K562 (cell line): ENCODE measurements at regions not wholly inside any gene's neighbourhood (a gene's known extent, or its start where the extent isn't known, plus 50 kb on each side); places are given as distances from the start of the nearest gene placed in this dataset.

Experiments used
- ARID1B ChIP-seq: fragments of 450-650 bp; IDR thresholded peaks from 2 replicates; pipeline ENCODE4 v1.6.1; 2016; ENCODE audit warnings: antibody characterized with exemption, mild to moderate bottlenecking, inconsistent platforms
- GABPA ChIP-seq: fragments of 200-800 bp; sonication (Bioruptor generic); conservative IDR thresholded peaks from 2 replicates; pipeline ENCODE4 v1.6.1; 2016; ENCODE audit warnings: low read depth, missing genetic modification characterization, missing compliant biosample characterization
- NR2C2 ChIP-seq, 2 experiments: fragments of 200-800 bp in 1 of 2; sonication (Bioruptor generic) in 1 of 2; sonication (generic) in 1 of 2; formaldehyde crosslinking in 1 of 2; IDR thresholded peaks; 2 replicates each; pipeline versions ENCODE4 v1.6.1 to v1.8.0; 2016 to 2022; ENCODE audit warnings: mild to moderate bottlenecking in 1 of 2, missing compliant biosample characterization in 1 of 2, missing genetic modification characterization in 1 of 2, missing genetic modification reagents in 1 of 2
- RBM25 ChIP-seq: fragments of 200-400 bp; formaldehyde crosslinking; IDR thresholded peaks from 2 replicates; pipeline ENCODE4 v1.6.1; 2018; ENCODE audit warnings: low read length, low read depth, moderate library complexity; ENCODE audit not compliant: severe bottlenecking
- SMARCA4 ChIP-seq: fragments of 450-650 bp; IDR thresholded peaks from 2 replicates; pipeline ENCODE4 v1.6.1; 2016
- SPI1 ChIP-seq: IDR thresholded peaks from 2 replicates; pipeline ENCODE4 v1.6.1; 2011; ENCODE audit warnings: low read depth, low read length, control low read depth, borderline replicate concordance
- TF ChIP-seq, protein P1 (sequence below): sonication (generic); formaldehyde crosslinking; IDR thresholded peaks from 2 replicates; pipeline ENCODE4 v1.4.0; 2020; ENCODE audit warnings: mild to moderate bottlenecking, missing genetic modification reagents
- TF ChIP-seq, protein P2 (sequence below): fragments of 200-400 bp; formaldehyde crosslinking; IDR thresholded peaks from 2 replicates; pipeline ENCODE4 v1.6.1; 2017; ENCODE audit warnings: mild to moderate bottlenecking, low read depth, low read length, moderate library complexity
- TF ChIP-seq, protein P3 (sequence below), 2 experiments: fragments of 450-650 bp in 1 of 2; sonication (generic) in 1 of 2; formaldehyde crosslinking in 1 of 2; IDR thresholded peaks; 2 replicates each; pipeline versions ENCODE4 v1.7.1 to v1.9.0; 2016 to 2022; ENCODE audit warnings: inconsistent platforms in 1 of 2, mild to moderate bottlenecking in 1 of 2, missing genetic modification reagents in 1 of 2
- TF ChIP-seq, protein P4 (sequence below), 2 experiments: fragments of 250-450 bp in 1 of 2; fragments of 450-650 bp in 1 of 2; sonication (Bioruptor Pico) in 1 of 2; IDR thresholded peaks; 2 replicates each; pipeline versions ENCODE4 v1.6.1 to v1.8.0; 2016 to 2021; ENCODE audit warnings: mild to moderate bottlenecking in 2 of 2, moderate library complexity in 2 of 2, missing compliant biosample characterization in 1 of 2, missing genetic modification characterization in 1 of 2

DNA sequence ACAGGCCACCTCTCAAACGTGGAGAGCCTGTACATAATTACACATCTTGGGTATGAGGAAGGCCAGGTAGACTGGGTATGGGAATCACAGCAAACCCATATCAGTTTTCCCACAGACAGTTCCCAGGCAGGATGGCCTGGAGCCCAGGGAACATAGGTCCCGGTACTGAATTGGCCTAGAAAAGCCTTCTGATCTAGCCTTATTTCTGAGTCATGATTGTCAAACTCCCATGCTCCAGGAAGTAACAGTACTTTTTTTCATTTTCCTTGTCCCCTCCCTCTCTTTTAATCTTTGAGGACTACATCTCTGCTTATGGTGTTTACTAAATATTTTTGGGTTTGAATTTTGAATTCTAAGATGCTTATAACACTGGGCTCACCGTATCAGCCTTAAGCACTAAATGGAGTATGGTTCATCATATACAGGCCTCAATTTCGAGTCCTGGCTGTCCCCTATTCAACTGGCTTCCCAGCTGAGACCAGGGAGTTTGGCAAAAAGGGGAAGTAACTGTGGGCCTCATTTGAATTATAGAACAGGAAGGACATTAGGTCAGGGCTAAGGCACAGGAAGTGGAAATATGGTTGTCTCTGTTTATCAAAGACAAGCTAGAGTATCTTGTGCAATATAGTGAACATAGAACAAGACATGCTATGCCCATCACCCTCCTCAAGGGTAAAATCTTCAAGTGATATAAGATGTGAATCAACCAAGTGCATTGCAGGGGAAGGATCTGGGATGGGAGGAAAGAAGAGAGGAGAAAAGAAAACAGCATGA is 494.6 kb downstream of the NTRK3 start (continued):
- peak; percentile 52; the same call in 1 of the 2 replicates for TF ChIP-seq SPI1
- TF ChIP-seq, protein P1, sequence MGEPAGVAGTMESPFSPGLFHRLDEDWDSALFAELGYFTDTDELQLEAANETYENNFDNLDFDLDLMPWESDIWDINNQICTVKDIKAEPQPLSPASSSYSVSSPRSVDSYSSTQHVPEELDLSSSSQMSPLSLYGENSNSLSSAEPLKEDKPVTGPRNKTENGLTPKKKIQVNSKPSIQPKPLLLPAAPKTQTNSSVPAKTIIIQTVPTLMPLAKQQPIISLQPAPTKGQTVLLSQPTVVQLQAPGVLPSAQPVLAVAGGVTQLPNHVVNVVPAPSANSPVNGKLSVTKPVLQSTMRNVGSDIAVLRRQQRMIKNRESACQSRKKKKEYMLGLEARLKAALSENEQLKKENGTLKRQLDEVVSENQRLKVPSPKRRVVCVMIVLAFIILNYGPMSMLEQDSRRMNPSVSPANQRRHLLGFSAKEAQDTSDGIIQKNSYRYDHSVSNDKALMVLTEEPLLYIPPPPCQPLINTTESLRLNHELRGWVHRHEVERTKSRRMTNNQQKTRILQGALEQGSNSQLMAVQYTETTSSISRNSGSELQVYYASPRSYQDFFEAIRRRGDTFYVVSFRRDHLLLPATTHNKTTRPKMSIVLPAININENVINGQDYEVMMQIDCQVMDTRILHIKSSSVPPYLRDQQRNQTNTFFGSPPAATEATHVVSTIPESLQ (CRISPR knock-in tag) = no peak
- TF ChIP-seq GABPA (tag) = peak; percentile 63
- no peak for TF ChIP-seq RBM25
- TF ChIP-seq, protein P2, sequence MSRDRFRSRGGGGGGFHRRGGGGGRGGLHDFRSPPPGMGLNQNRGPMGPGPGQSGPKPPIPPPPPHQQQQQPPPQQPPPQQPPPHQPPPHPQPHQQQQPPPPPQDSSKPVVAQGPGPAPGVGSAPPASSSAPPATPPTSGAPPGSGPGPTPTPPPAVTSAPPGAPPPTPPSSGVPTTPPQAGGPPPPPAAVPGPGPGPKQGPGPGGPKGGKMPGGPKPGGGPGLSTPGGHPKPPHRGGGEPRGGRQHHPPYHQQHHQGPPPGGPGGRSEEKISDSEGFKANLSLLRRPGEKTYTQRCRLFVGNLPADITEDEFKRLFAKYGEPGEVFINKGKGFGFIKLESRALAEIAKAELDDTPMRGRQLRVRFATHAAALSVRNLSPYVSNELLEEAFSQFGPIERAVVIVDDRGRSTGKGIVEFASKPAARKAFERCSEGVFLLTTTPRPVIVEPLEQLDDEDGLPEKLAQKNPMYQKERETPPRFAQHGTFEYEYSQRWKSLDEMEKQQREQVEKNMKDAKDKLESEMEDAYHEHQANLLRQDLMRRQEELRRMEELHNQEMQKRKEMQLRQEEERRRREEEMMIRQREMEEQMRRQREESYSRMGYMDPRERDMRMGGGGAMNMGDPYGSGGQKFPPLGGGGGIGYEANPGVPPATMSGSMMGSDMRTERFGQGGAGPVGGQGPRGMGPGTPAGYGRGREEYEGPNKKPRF = no peak
- TF ChIP-seq, protein P3, sequence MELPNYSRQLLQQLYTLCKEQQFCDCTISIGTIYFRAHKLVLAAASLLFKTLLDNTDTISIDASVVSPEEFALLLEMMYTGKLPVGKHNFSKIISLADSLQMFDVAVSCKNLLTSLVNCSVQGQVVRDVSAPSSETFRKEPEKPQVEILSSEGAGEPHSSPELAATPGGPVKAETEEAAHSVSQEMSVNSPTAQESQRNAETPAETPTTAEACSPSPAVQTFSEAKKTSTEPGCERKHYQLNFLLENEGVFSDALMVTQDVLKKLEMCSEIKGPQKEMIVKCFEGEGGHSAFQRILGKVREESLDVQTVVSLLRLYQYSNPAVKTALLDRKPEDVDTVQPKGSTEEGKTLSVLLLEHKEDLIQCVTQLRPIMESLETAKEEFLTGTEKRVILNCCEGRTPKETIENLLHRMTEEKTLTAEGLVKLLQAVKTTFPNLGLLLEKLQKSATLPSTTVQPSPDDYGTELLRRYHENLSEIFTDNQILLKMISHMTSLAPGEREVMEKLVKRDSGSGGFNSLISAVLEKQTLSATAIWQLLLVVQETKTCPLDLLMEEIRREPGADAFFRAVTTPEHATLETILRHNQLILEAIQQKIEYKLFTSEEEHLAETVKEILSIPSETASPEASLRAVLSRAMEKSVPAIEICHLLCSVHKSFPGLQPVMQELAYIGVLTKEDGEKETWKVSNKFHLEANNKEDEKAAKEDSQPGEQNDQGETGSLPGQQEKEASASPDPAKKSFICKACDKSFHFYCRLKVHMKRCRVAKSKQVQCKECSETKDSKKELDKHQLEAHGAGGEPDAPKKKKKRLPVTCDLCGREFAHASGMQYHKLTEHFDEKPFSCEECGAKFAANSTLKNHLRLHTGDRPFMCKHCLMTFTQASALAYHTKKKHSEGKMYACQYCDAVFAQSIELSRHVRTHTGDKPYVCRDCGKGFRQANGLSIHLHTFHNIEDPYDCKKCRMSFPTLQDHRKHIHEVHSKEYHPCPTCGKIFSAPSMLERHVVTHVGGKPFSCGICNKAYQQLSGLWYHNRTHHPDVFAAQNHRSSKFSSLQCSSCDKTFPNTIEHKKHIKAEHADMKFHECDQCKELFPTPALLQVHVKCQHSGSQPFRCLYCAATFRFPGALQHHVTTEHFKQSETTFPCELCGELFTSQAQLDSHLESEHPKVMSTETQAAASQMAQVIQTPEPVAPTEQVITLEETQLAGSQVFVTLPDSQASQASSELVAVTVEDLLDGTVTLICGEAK (IDR thresholded peaks at IDR 0.05) = peak; percentile 67; the same call in 1 of the 2 replicates
- TF ChIP-seq, protein P3 (CRISPR knock-in tag; IDR thresholded peaks at IDR 0.05) = no peak
- no peak for TF ChIP-seq NR2C2 (CRISPR knock-in tag; IDR thresholded peaks at IDR 0.05)
- TF ChIP-seq NR2C2 (tag; IDR thresholded peaks at IDR 0.05) = peak; percentile 81
- no peak for TF ChIP-seq SMARCA4
- 0 out of 2 replicates have a peak, but pooled peaks have one; percentile 25 for TF ChIP-seq ARID1B
- TF ChIP-seq, protein P4, sequence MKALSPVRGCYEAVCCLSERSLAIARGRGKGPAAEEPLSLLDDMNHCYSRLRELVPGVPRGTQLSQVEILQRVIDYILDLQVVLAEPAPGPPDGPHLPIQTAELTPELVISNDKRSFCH (CRISPR knock-in tag; IDR thresholded peaks at IDR 0.05) = no peak
- TF ChIP-seq, protein P4 (tag; IDR thresholded peaks at IDR 0.05) = no peak
